SK-N-SH (cell line): ENCODE measurements at regions not wholly inside any gene's neighbourhood (a gene's known extent, or its start where the extent isn't known, plus 50 kb on each side); places are given as distances from the start of the nearest gene placed in this dataset.

ENCODE experiments used
- CTCF ChIA-PET: fragments of 300-600, 350-600 bp; formaldehyde crosslinking; extraction: SDS; loops from one replicate; lab custom pipeline; 2021; lab: Yijun Ruan, JAX
- POLR2A ChIA-PET: fragments of 350-600 bp; sonication (Branson Sonifier 250); formaldehyde crosslinking; extraction: SDS; loops from one replicate; lab custom pipeline; 2020; ENCODE audit warnings: antibody characterized with exemption, inconsistent platforms; lab: Yijun Ruan, JAX
- DNase-seq: peaks from one replicate; pipeline ENCODE4 v3.0.0; 2012
- H2AFZ ChIP-seq: fragments of 200-600 bp; sonication (generic); 2 replicates; pipeline ENCODE4 v1.8.1; 2016; ENCODE audit warnings: antibody characterized with exemption, mild to moderate bottlenecking, low read depth
- H3F3A ChIP-seq: fragments of 200-600 bp; sonication (generic); replicated peaks from 2 replicates; pipeline ENCODE3; 2016; ENCODE audit warnings: antibody characterized with exemption, mild to moderate bottlenecking; ENCODE audit not compliant: insufficient read depth
- H3K27ac ChIP-seq, 2 experiments: fragments of 200-500 bp in 1 of 2; fragments of 200-600 bp in 1 of 2; sonication (Bioruptor generic) in 1 of 2; sonication (generic), shearing (Covaris generic) in 1 of 2; 2 replicates each; pipeline versions ENCODE4 v1.5.1 to v1.6.1; 2014 to 2016; ENCODE audit warnings: low read depth in 2 of 2, inconsistent platforms in 1 of 2, low read length in 1 of 2, mild to moderate bottlenecking in 1 of 2, mixed read lengths in 1 of 2
- H3K27me3 ChIP-seq: fragments of 200-600 bp; sonication (generic), shearing (Covaris generic); 2 replicates; pipeline ENCODE4 v1.6.1; 2016; ENCODE audit warnings: mixed run types; ENCODE audit not compliant: insufficient read depth
- H3K36me3 ChIP-seq, 2 experiments: fragments of 200-500 bp in 1 of 2; fragments of 200-600 bp in 1 of 2; sonication (Bioruptor generic) in 1 of 2; sonication (generic) in 1 of 2; replicated peaks in 1 of 2; 2 replicates each; pipeline versions ENCODE3 to v1.5.1; 2014 to 2016; ENCODE audit warnings: low read length in 1 of 2, mild to moderate bottlenecking in 1 of 2; ENCODE audit not compliant: insufficient read depth in 2 of 2, control insufficient read depth in 1 of 2
- H3K4me1 ChIP-seq, 2 experiments: fragments of 200-500 bp in 1 of 2; fragments of 200-600 bp in 1 of 2; sonication (Bioruptor generic) in 1 of 2; sonication (generic), shearing (Covaris generic) in 1 of 2; 2 replicates each; pipeline versions ENCODE4 v1.5.1 to v1.6.1; 2014 to 2016; ENCODE audit warnings: low read depth in 1 of 2, low read length in 1 of 2, mixed run types in 1 of 2; ENCODE audit not compliant: insufficient read depth in 2 of 2, control insufficient read depth in 1 of 2
- H3K4me2 ChIP-seq: fragments of 200-600 bp; sonication (generic), shearing (Covaris generic); 2 replicates; pipeline ENCODE4 v1.6.1; 2017; ENCODE audit warnings: mixed run types
- H3K4me3 ChIP-seq, 2 experiments: fragments of 200-500 bp in 1 of 2; fragments of 200-600 bp in 1 of 2; sonication (Bioruptor generic) in 1 of 2; sonication (generic), shearing (Covaris generic) in 1 of 2; 2 replicates each; pipeline versions ENCODE4 v1.5.1 to v1.8.1; 2014 to 2016; ENCODE audit warnings: low read depth in 2 of 2, inconsistent platforms in 1 of 2, low read length in 1 of 2, mild to moderate bottlenecking in 1 of 2, mixed read lengths in 1 of 2, moderate library complexity in 1 of 2
- H3K79me2 ChIP-seq: fragments of 200-600 bp; sonication (generic); 2 replicates; pipeline ENCODE4 v1.8.1; 2017; ENCODE audit warnings: mild to moderate bottlenecking; ENCODE audit not compliant: insufficient read depth
- H3K9ac ChIP-seq: fragments of 200-600 bp; sonication (generic); 2 replicates; pipeline ENCODE4 v1.6.1; 2017; ENCODE audit warnings: mixed run types
- H3K9me2 ChIP-seq: fragments of 200-600 bp; sonication (generic); 2 replicates; pipeline ENCODE4 v1.6.1; 2017; ENCODE audit warnings: mixed run types
- H3K9me3 ChIP-seq: fragments of 200-600 bp; sonication (generic); 2 replicates; pipeline ENCODE4 v1.6.1; 2017; ENCODE audit warnings: mixed run types, mild to moderate bottlenecking, moderate library complexity
- H4K20me1 ChIP-seq: fragments of 200-600 bp; sonication (generic); 2 replicates; pipeline ENCODE4 v1.6.1; 2017; ENCODE audit warnings: mild to moderate bottlenecking, mixed run types; ENCODE audit not compliant: insufficient read depth
- CHD2 ChIP-seq: fragments of 150-350 bp; IDR thresholded peaks from 2 replicates; pipeline ENCODE4 v1.6.1; 2018; ENCODE audit warnings: low read length; ENCODE audit not compliant: partially characterized antibody
- EZH2phosphoT487 ChIP-seq: fragments of 200-600 bp; sonication (generic); IDR thresholded peaks from 2 replicates; pipeline ENCODE4 v1.6.1; 2017; ENCODE audit warnings: low read depth, mixed run types, mild to moderate bottlenecking, antibody characterized with exemption, moderate library complexity, borderline replicate concordance
- FOXM1 ChIP-seq: IDR thresholded peaks from 2 replicates; pipeline ENCODE4 v1.4.0; 2012; ENCODE audit warnings: low read depth, mild to moderate bottlenecking
- JUND ChIP-seq: IDR thresholded peaks from 2 replicates; pipeline ENCODE4 v1.4.0; 2012
- MXI1 ChIP-seq: IDR thresholded peaks from 2 replicates; pipeline ENCODE4 v1.6.1; 2012; ENCODE audit warnings: mild to moderate bottlenecking, low read depth, low read length, improper control_type of control experiment
- NRF1 ChIP-seq: IDR thresholded peaks from 2 replicates; pipeline ENCODE4 v1.6.1; 2012; ENCODE audit warnings: low read depth, mild to moderate bottlenecking, low read length
- PBX3 ChIP-seq: IDR thresholded peaks from 2 replicates; pipeline ENCODE4; 2012
- POLR2AphosphoS5 ChIP-seq: IDR thresholded peaks from 2 replicates; pipeline ENCODE4 v1.6.1; 2012; ENCODE audit warnings: low read depth, low read length
- RCOR1 ChIP-seq: fragments of 150-350 bp; IDR thresholded peaks from 2 replicates; pipeline ENCODE4 v1.6.1; 2017; ENCODE audit warnings: antibody characterized with exemption, low read length
- SIN3A ChIP-seq: IDR thresholded peaks from 2 replicates; pipeline ENCODE4 v1.6.1; 2012; ENCODE audit warnings: low read depth, mild to moderate bottlenecking, low read length, moderate library complexity, borderline replicate concordance
- SMC3 ChIP-seq: IDR thresholded peaks from 2 replicates; pipeline ENCODE4 v1.6.1; 2012; ENCODE audit warnings: low read depth, low read length, improper control_type of control experiment
- TAF1 ChIP-seq: IDR thresholded peaks from 2 replicates; pipeline ENCODE4 v1.6.1; 2012; ENCODE audit warnings: low read depth, mild to moderate bottlenecking, low read length, moderate library complexity, borderline replicate concordance
- TEAD4 ChIP-seq: IDR thresholded peaks from 2 replicates; pipeline ENCODE4 v1.4.0; 2012; ENCODE audit warnings: mild to moderate bottlenecking, borderline replicate concordance; ENCODE audit not compliant: insufficient read depth
- USF1 ChIP-seq: IDR thresholded peaks from 2 replicates; pipeline ENCODE4 v1.4.0; 2012; ENCODE audit warnings: low read depth, borderline replicate concordance
- YY1 ChIP-seq: IDR thresholded peaks from 2 replicates; pipeline ENCODE4 v1.4.0; 2012; ENCODE audit warnings: low read depth, mild to moderate bottlenecking
- WGBS: methylation state at CpG from one replicate; pipeline ENCODE4 v1.1.6; 2017; ENCODE audit warnings: low lambda C conversion rate; 5-methylcytosine and 5-hydroxymethylcytosine counted together
- TF ChIP-seq, protein P1 (sequence below): IDR thresholded peaks from 2 replicates; pipeline ENCODE4 v1.4.0; 2012; ENCODE audit warnings: low read depth

DNA sequence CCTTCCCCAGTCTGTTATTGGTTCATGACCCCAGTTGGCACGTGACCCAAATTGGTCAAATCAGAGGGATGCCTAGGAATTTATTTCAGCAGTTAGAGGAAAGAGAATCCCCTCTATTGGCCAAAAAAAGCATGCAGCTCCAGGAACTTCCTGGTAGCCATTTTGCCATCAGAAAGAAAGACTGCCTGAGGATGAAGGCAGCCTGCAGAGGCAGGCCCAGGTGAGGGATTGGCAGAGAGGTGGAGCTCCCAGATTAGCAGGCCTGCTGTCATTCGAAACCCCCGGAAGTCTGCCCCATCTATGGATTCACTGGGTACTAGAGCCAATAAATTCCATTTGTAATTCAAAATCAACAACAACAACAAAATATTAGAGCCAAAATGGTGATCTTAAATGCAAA lies 207.6 kb downstream of the CWF19L2 start:
- Histone ChIP-seq H3K4me1 (no peaks in the 10 kb centered on the region), H2AFZ (no peak overlapping the region), H3F3A (no peaks in the 10 kb centered on the region), H3K79me2 (no peaks in the 10 kb centered on the region), H3K27ac (no peak overlapping the region), H3K36me3 (no peaks in the 10 kb centered on the region), H3K4me2 (no peak overlapping the region), H3K9me2 (no peaks in the 10 kb centered on the region), H3K9me3 (no peaks in the 10 kb centered on the region)
- 55% methylated on average over 3 of the region's 3 CpGs for WGBS
- CTCF ChIA-PET = interaction anchor here (0.6 kb wide), 1 partner anchor 51 kb away, joined by 3 read pairs; no protein-coding TSS in a partner anchor
- TF ChIP-seq MXI1 (no peak), FOXM1 (no peak), TEAD4 (no peak), TAF1 (no peak), CHD2 (no peak), RCOR1 (no peak), SMC3 (no peak)
- TF ChIP-seq, protein P1, sequence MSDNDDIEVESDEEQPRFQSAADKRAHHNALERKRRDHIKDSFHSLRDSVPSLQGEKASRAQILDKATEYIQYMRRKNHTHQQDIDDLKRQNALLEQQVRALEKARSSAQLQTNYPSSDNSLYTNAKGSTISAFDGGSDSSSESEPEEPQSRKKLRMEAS = no peak
- TF ChIP-seq, all 33 proteins: peak for 0
- POLR2A ChIA-PET = no interaction called here
- H4K20me1 ChIP-seq = no peaks in the 10 kb centered on the region
- DNase-seq = no peak
- H3K9ac ChIP-seq = no peak overlapping the region
- no peak overlapping the region for H3K4me3 ChIP-seq
- no peaks in the 10 kb centered on the region for H3K27me3 ChIP-seq

DNA sequence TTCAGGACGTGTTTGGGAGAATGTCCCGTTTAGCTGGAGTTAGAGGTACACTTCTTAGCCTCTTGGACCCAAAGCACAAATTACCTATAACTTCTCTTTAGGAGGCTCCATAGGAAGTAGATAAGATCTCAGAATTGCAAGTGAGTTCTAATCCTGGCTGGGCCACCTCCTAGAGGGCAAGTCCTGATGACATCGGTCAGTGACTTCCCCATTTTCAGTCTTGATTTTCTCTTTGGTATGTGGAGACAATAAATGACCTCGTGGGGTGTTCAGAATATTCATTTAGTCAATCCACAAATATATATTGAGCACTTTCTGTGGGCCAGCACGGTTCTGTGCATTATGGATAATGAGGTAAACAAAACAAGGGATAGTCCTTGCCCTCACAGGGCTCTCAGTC lies 208.6 kb downstream of the CWF19L2 start:
- DNase-seq = no peak
- H3K9me2 ChIP-seq = no peaks in the 10 kb centered on the region
- 16% methylated on average over 5 of the region's 5 CpGs for WGBS
- H3K4me1 ChIP-seq = no peaks in the 10 kb centered on the region
- H3K9ac ChIP-seq = no peak overlapping the region
- H3K9me3 ChIP-seq = no peaks in the 10 kb centered on the region
- no peaks in the 10 kb centered on the region for H3K79me2 ChIP-seq
- H2AFZ ChIP-seq = no peak overlapping the region
- ChIA-PET CTCF (no interaction called here), POLR2A (no interaction called here)
- H3K27me3 ChIP-seq = no peaks in the 10 kb centered on the region
- H3K4me2 ChIP-seq = no peak overlapping the region
- no peak overlapping the region for H3K27ac ChIP-seq
- TF ChIP-seq YY1 = no peak
- TF ChIP-seq POLR2AphosphoS5 = no peak
- no peak for TF ChIP-seq CHD2
- TF ChIP-seq JUND = no peak
- TF ChIP-seq NRF1 = no peak
- TF ChIP-seq, protein P1 = no peak
- no peak for TF ChIP-seq EZH2phosphoT487
- no peak for TF ChIP-seq USF1
- no peak for TF ChIP-seq SIN3A
- TF ChIP-seq PBX3 = no peak
- no peak for TF ChIP-seq TEAD4
- H3F3A ChIP-seq = no peaks in the 10 kb centered on the region
- H3K36me3 ChIP-seq = no peaks in the 10 kb centered on the region
- H4K20me1 ChIP-seq = no peaks in the 10 kb centered on the region
- no peak overlapping the region for H3K4me3 ChIP-seq
